Peyer's patch (tissue), 4 donors: ENCODE measurements at regions not wholly inside any gene's neighbourhood (a gene's known extent, or its start where the extent isn't known, plus 50 kb on each side); places are given as distances from the start of the nearest gene placed in this dataset.

Source experiments
- CTCF ChIP-seq, 6 experiments: fragments of 450-650 bp in 4 of 6; fragments of 200-600 bp in 2 of 6; sonication (generic) in 1 of 6; IDR thresholded peaks; one replicate each; pipeline ENCODE4 v1.5.1; 2017 to 2019; ENCODE audit warnings: antibody characterized with exemption in 6 of 6, mild to moderate bottlenecking in 3 of 6, moderate library complexity in 1 of 6
- POLR2A ChIP-seq, 2 donors: fragments of 450-650 bp; IDR thresholded peaks; one replicate each; pipeline ENCODE4 v1.5.1; 2017; ENCODE audit warnings: antibody characterized with exemption in 2 of 2, mild to moderate bottlenecking in 2 of 2, moderate library complexity in 2 of 2

- TF ChIP-seq CTCF (IDR thresholded peaks at IDR 0.05) (no peak), POLR2A (IDR thresholded peaks at IDR 0.05) (no peak)
These were observed 155.3 kb downstream of the GADD45G start for GRCh38 chr9:89760123-89760522.
